OCI-LY1 (cell line): ENCODE measurements at regions not wholly inside any gene's neighbourhood (a gene's known extent, or its start where the extent isn't known, plus 50 kb on each side); places are given as distances from the start of the nearest gene placed in this dataset.
"Not testable (repeated sequence)": the region's sequence is repeated elsewhere in the genome, so short reads cannot be mapped to it uniquely, and the experiment has no call there.

Source experiments
- H2AFZ ChIP-seq: fragments of 200-600 bp; sonication (generic), shearing (Covaris generic); 2 replicates; pipeline ENCODE4 v1.6.0; 2014; ENCODE audit warnings: antibody characterized with exemption, mild to moderate bottlenecking, low read length
- H3F3A ChIP-seq: fragments of 200-600 bp; sonication (generic), shearing (Covaris generic); 2 replicates; pipeline ENCODE4 v1.6.0; 2014; ENCODE audit warnings: mild to moderate bottlenecking, antibody characterized with exemption, low read length, moderate library complexity; ENCODE audit not compliant: insufficient read depth
- H3K27ac ChIP-seq: fragments of 200-600 bp; sonication (generic); 2 replicates; pipeline ENCODE4 v1.5.1; 2014; ENCODE audit warnings: low read length, mixed run types, mild to moderate bottlenecking, low read depth; ENCODE audit not compliant: poor library complexity, severe bottlenecking
- H3K27me3 ChIP-seq: fragments of 200-600 bp; sonication (generic); 2 replicates; pipeline ENCODE4 v1.6.0; 2014; ENCODE audit warnings: antibody characterized with exemption, mild to moderate bottlenecking, low read length, moderate library complexity; ENCODE audit not compliant: insufficient read depth
- H3K36me3 ChIP-seq: fragments of 200-600 bp; sonication (generic); 2 replicates; pipeline ENCODE4 v1.6.1; 2014; ENCODE audit warnings: mild to moderate bottlenecking, antibody characterized with exemption, low read length, moderate library complexity, mixed read lengths; ENCODE audit not compliant: insufficient read depth
- H3K4me1 ChIP-seq: fragments of 200-600 bp; sonication (generic); 2 replicates; pipeline ENCODE4 v1.5.1; 2014; ENCODE audit warnings: mild to moderate bottlenecking, low read length, moderate library complexity; ENCODE audit not compliant: insufficient read depth, severe bottlenecking
- H3K4me2 ChIP-seq: fragments of 200-600 bp; sonication (generic), shearing (Covaris generic); 2 replicates; pipeline ENCODE4 v1.6.1; 2014; ENCODE audit warnings: low read length
- H3K4me3 ChIP-seq: fragments of 200-600 bp; sonication (generic); 2 replicates; pipeline ENCODE4 v1.5.1; 2014; ENCODE audit warnings: low read length, low read depth, mild to moderate bottlenecking, mixed read lengths; ENCODE audit not compliant: poor library complexity, severe bottlenecking
- H3K79me2 ChIP-seq: fragments of 200-600 bp; shearing (Covaris generic); 2 replicates; pipeline ENCODE4 v1.6.1; 2016; ENCODE audit warnings: mixed run types, low read length, mixed read lengths; ENCODE audit not compliant: insufficient read depth
- H3K9ac ChIP-seq: fragments of 200-600 bp; sonication (generic), shearing (Covaris generic); 2 replicates; pipeline ENCODE4 v1.6.1; 2014; ENCODE audit warnings: mild to moderate bottlenecking, low read length, mixed read lengths
- H3K9me2 ChIP-seq: fragments of 200-600 bp; sonication (generic), shearing (Covaris generic); 2 replicates; pipeline ENCODE4 v1.6.1; 2014; ENCODE audit warnings: low read depth, mild to moderate bottlenecking, low read length, mixed read lengths
- H3K9me3 ChIP-seq: fragments of 200-600 bp; shearing (Covaris generic); 2 replicates; pipeline ENCODE4 v1.6.1; 2014; ENCODE audit warnings: low read length, mixed read lengths
- H4K20me1 ChIP-seq: fragments of 200-600 bp; sonication (generic), shearing (Covaris generic); 2 replicates; pipeline ENCODE4 v1.6.0; 2016; ENCODE audit warnings: mild to moderate bottlenecking, low read length; ENCODE audit not compliant: insufficient read depth
- CTCF ChIP-seq: fragments of 200-600 bp; sonication (generic), shearing (Covaris generic); IDR thresholded peaks from 2 replicates; pipeline ENCODE4 v1.5.1; 2017; ENCODE audit warnings: mild to moderate bottlenecking, antibody characterized with exemption, low read length, moderate library complexity, mixed read lengths
- EZH2 ChIP-seq: fragments of 200-600 bp; sonication (generic), shearing (Covaris generic); IDR thresholded peaks from 2 replicates; pipeline ENCODE4 v1.8.0; 2017; ENCODE audit warnings: borderline replicate concordance, mixed run types, mild to moderate bottlenecking, antibody characterized with exemption, low read length, moderate library complexity, mixed read lengths

GRCh38 chr13:34381228-34381627 lies 560.8 kb upstream of the NBEA start:
- no peaks in the 10 kb centered on the region for H3K4me1 ChIP-seq
- no peak overlapping the region for H3K27ac ChIP-seq
- no peak overlapping the region for H3K4me2 ChIP-seq
- no peaks in the 10 kb centered on the region for H3K79me2 ChIP-seq
- no peak overlapping the region for H3K4me3 ChIP-seq
- no peaks in the 10 kb centered on the region for H3K36me3 ChIP-seq
- H3K9me3 ChIP-seq, result no peaks in the 10 kb centered on the region
- no peaks in the 10 kb centered on the region for H3F3A ChIP-seq
- no peaks in the 10 kb centered on the region for H3K9me2 ChIP-seq
- TF ChIP-seq CTCF, result no peak
- no peak for TF ChIP-seq EZH2
- H3K27me3 ChIP-seq, result no peaks in the 10 kb centered on the region
- H2AFZ ChIP-seq, result no peak overlapping the region
- H3K9ac ChIP-seq, result no peak overlapping the region
- H4K20me1 ChIP-seq, result no peaks in the 10 kb centered on the region

GRCh38 chr13:34383728-34384127 lies 558.3 kb upstream of the NBEA start:
- no peak overlapping the region for H3K9ac ChIP-seq
- H3K36me3 ChIP-seq, result no peaks in the 10 kb centered on the region
- no peak overlapping the region for H3K4me3 ChIP-seq
- no peaks in the 10 kb centered on the region for H3K9me3 ChIP-seq
- no peak for TF ChIP-seq EZH2
- no peak for TF ChIP-seq CTCF
- no peaks in the 10 kb centered on the region for H3K79me2 ChIP-seq
- no peak overlapping the region for H2AFZ ChIP-seq
- no peaks in the 10 kb centered on the region for H4K20me1 ChIP-seq
- no peaks in the 10 kb centered on the region for H3K4me1 ChIP-seq
- no peak overlapping the region for H3K27ac ChIP-seq
- no peaks in the 10 kb centered on the region for H3K27me3 ChIP-seq
- H3K9me2 ChIP-seq, result no peaks in the 10 kb centered on the region
- H3F3A ChIP-seq, result no peaks in the 10 kb centered on the region
- H3K4me2 ChIP-seq, result no peak overlapping the region

GRCh38 chr13:34386229-34386628 lies 555.8 kb upstream of the NBEA start:
- not testable (repeated sequence) for H3K9me2 ChIP-seq, H3K79me2 ChIP-seq, H3K27me3 ChIP-seq, H3K27ac ChIP-seq, H3K4me2 ChIP-seq, H3K9ac ChIP-seq, H3K4me3 ChIP-seq, H3F3A ChIP-seq, H2AFZ ChIP-seq, H4K20me1 ChIP-seq, H3K4me1 ChIP-seq, H3K9me3 ChIP-seq, H3K36me3 ChIP-seq

GRCh38 chr13:34391076-34391475 lies 551.0 kb upstream of the NBEA start:
- Histone ChIP-seq H3F3A (no peaks in the 10 kb centered on the region), H3K79me2 (no peaks in the 10 kb centered on the region), H2AFZ (no peak overlapping the region), H3K36me3 (no peaks in the 10 kb centered on the region), H3K9ac (no peak overlapping the region), H3K9me3 (no peaks in the 10 kb centered on the region), H3K9me2 (no peaks in the 10 kb centered on the region), H4K20me1 (no peaks in the 10 kb centered on the region), H3K27me3 (no peaks in the 10 kb centered on the region), H3K4me3 (no peak overlapping the region), H3K4me2 (no peak overlapping the region), H3K27ac (no peak overlapping the region), H3K4me1 (no peaks in the 10 kb centered on the region)
- TF ChIP-seq CTCF, result no peak
- no peak for TF ChIP-seq EZH2
